MM.1S (cell line): ENCODE measurements at regions not wholly inside any gene's neighbourhood (a gene's known extent, or its start where the extent isn't known, plus 50 kb on each side); places are given as distances from the start of the nearest gene placed in this dataset.

Experiments used
- DNase-seq: peaks from one replicate; pipeline ENCODE4 v3.0.0-alpha.2; 2015
- H2AFZ ChIP-seq: fragments of 300-600 bp; sonication (generic); 2 replicates; pipeline ENCODE4 v1.6.0; 2016; ENCODE audit warnings: antibody characterized with exemption, low read length
- H3F3A ChIP-seq: fragments of 300-600 bp; sonication (generic); 2 replicates; pipeline ENCODE4 v1.6.1; 2016; ENCODE audit warnings: mild to moderate bottlenecking, antibody characterized with exemption, low read length, moderate library complexity, mixed read lengths; ENCODE audit not compliant: insufficient read depth
- H3K27ac ChIP-seq: fragments of 300-600 bp; sonication (generic); 2 replicates; pipeline ENCODE4 v1.5.1; 2016; ENCODE audit warnings: mild to moderate bottlenecking, low read length
- H3K27me3 ChIP-seq: fragments of 300-600 bp; sonication (generic); replicated peaks from 2 replicates; pipeline ENCODE4 v1.6.0; 2016; ENCODE audit warnings: low read length; ENCODE audit not compliant: insufficient read depth
- H3K36me3 ChIP-seq: fragments of 300-600 bp; sonication (generic); replicated peaks from 2 replicates; pipeline ENCODE4 v1.6.1; 2016; ENCODE audit warnings: mild to moderate bottlenecking, low read length, mixed read lengths; ENCODE audit not compliant: insufficient read depth
- H3K4me1 ChIP-seq: fragments of 300-600 bp; sonication (generic); 2 replicates; pipeline ENCODE4 v1.6.1; 2016; ENCODE audit warnings: low read length, mixed read lengths
- H3K4me2 ChIP-seq: fragments of 300-600 bp; sonication (generic); 2 replicates; pipeline ENCODE4 v1.6.0; 2016; ENCODE audit warnings: low read depth, low read length
- H3K4me3 ChIP-seq: fragments of 300-600 bp; sonication (generic); 2 replicates; pipeline ENCODE4 v1.5.1; 2016; ENCODE audit warnings: low read length, mixed read lengths
- H3K79me2 ChIP-seq: fragments of 300-600 bp; sonication (generic); 2 replicates; pipeline ENCODE4 v1.6.1; 2016; ENCODE audit warnings: mixed run types, low read length, mixed read lengths
- H3K9ac ChIP-seq: fragments of 300-600 bp; sonication (generic); 2 replicates; pipeline ENCODE4 v1.6.1; 2016; ENCODE audit warnings: low read length, mixed read lengths
- H3K9me2 ChIP-seq: fragments of 300-600 bp; sonication (generic); replicated peaks from 2 replicates; pipeline ENCODE4 v1.6.1; 2016; ENCODE audit warnings: mild to moderate bottlenecking, low read length, mixed read lengths; ENCODE audit not compliant: insufficient read depth
- H3K9me3 ChIP-seq: fragments of 300-600 bp; sonication (generic); replicated peaks from 2 replicates; pipeline ENCODE4 v1.6.1; 2016; ENCODE audit warnings: mild to moderate bottlenecking, low read length, mixed read lengths; ENCODE audit not compliant: insufficient read depth
- H4K20me1 ChIP-seq: fragments of 300-600 bp; sonication (generic); 2 replicates; pipeline ENCODE4 v1.6.1; 2016; ENCODE audit warnings: mild to moderate bottlenecking, low read length, moderate library complexity, mixed read lengths; ENCODE audit not compliant: insufficient read depth
- CTCF ChIP-seq: fragments of 300-600 bp; sonication (generic); IDR thresholded peaks from 2 replicates; pipeline ENCODE4 v1.5.1; 2016; ENCODE audit warnings: antibody characterized with exemption, low read length, mixed read lengths
- EZH2 ChIP-seq: fragments of 300-600 bp; sonication (generic); optimal IDR thresholded peaks from 2 replicates; pipeline ENCODE3; 2017; ENCODE audit warnings: low read depth, mild to moderate bottlenecking, antibody characterized with exemption, low read length, mixed read lengths
- EZH2phosphoT487 ChIP-seq: fragments of 300-600 bp; sonication (generic); IDR thresholded peaks from 2 replicates; pipeline ENCODE4 v1.6.1; 2018; ENCODE audit warnings: antibody characterized with exemption, low read length

- Histone ChIP-seq H3K4me2 (no peak overlapping the region), H3K9me2 (no peaks in the 10 kb centered on the region), H3K27me3 (no peaks in the 10 kb centered on the region), H3K4me1 (no peaks in the 10 kb centered on the region), H3K27ac (no peak overlapping the region), H3K79me2 (no peaks in the 10 kb centered on the region), H2AFZ (no peak overlapping the region), H4K20me1 (no peaks in the 10 kb centered on the region), H3K9me3 (no peaks in the 10 kb centered on the region), H3K4me3 (no peak overlapping the region), H3F3A (no peaks in the 10 kb centered on the region), H3K36me3 (no peaks in the 10 kb centered on the region), H3K9ac (no peak overlapping the region)
- DNase-seq, result no peak
- TF ChIP-seq CTCF (no peak), EZH2phosphoT487 (no peak), EZH2 (no peak)
These were observed 125.5 kb upstream of the KCNJ16 start for GRCh38 chr17:69949496-69949895.

- no peak for DNase-seq
- TF ChIP-seq EZH2 (no peak), EZH2phosphoT487 (no peak), CTCF (no peak)
- Histone ChIP-seq H3K4me2 (no peak overlapping the region), H3K27me3 (no peaks in the 10 kb centered on the region), H3K9me3 (no peaks in the 10 kb centered on the region), H3K9ac (no peak overlapping the region), H3K4me1 (no peaks in the 10 kb centered on the region), H2AFZ (no peak overlapping the region), H3K4me3 (no peak overlapping the region), H4K20me1 (no peaks in the 10 kb centered on the region), H3K9me2 (no peaks in the 10 kb centered on the region), H3K27ac (no peak overlapping the region), H3K36me3 (no peaks in the 10 kb centered on the region), H3K79me2 (no peaks in the 10 kb centered on the region), H3F3A (no peaks in the 10 kb centered on the region)
These were observed 124.9 kb upstream of the KCNJ16 start for GRCh38 chr17:69949973-69950695.

GRCh38 chr17:69950701-69951418, 124.2 kb upstream of the KCNJ16 start:
- no peak for DNase-seq
- Histone ChIP-seq H3K27ac (no peak overlapping the region), H3K9me2 (no peaks in the 10 kb centered on the region), H3K9me3 (no peaks in the 10 kb centered on the region), H3K4me3 (no peak overlapping the region), H4K20me1 (no peaks in the 10 kb centered on the region), H3K36me3 (no peaks in the 10 kb centered on the region), H3K79me2 (no peaks in the 10 kb centered on the region), H3K4me2 (no peak overlapping the region), H3K4me1 (no peaks in the 10 kb centered on the region), H2AFZ (no peak overlapping the region), H3K27me3 (no peaks in the 10 kb centered on the region), H3F3A (no peaks in the 10 kb centered on the region), H3K9ac (no peak overlapping the region)
- TF ChIP-seq CTCF, result no peak
- no peak for TF ChIP-seq EZH2
